HG03135 (cell line): ENCODE measurements at regions not wholly inside any gene's neighbourhood (a gene's known extent, or its start where the extent isn't known, plus 50 kb on each side); places are given as distances from the start of the nearest gene placed in this dataset.
"Not testable (repeated sequence)": the region's sequence is repeated elsewhere in the genome, so short reads cannot be mapped to it uniquely, and the experiment has no call there.

Experiments used
- ATAC-seq: cut with Tn5 transposase; IDR thresholded peaks from one replicate; pipeline ENCODE4 v1.9.1; 2021; ENCODE audit warnings: mild to moderate bottlenecking, moderate library complexity; ENCODE audit not compliant: unreplicated experiment

DNA sequence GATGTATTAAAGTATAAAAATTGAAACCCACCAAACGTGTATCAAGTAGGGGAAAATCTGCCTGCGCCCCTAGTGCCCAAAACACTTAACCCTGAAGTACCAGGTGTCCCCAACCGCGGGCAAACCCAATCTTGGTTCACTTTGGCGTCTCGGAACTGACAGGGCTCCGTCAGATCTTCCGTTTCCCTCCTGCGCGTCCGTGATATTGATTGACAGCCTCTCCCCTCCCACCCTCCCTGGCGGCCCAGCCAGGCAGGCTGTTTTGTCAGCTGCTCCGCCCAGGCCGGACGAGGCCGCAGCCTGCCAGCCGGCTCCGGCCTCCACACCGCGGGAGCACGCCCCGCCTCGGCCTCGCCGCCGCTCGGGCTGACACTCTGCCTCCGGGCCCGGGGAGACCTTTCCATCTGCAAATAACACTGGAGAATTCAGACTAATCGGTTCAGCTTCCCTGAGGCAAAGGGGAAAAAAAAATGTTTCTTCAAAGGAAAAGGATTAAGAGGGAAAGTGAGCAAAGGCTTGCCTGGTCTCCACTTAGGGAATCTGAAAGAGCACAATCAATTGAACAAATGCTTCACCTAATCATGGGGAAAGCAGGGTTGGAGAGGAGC is 234.9 kb upstream of the MCHR2 start:
- peak; percentile 100 for ATAC-seq

DNA sequence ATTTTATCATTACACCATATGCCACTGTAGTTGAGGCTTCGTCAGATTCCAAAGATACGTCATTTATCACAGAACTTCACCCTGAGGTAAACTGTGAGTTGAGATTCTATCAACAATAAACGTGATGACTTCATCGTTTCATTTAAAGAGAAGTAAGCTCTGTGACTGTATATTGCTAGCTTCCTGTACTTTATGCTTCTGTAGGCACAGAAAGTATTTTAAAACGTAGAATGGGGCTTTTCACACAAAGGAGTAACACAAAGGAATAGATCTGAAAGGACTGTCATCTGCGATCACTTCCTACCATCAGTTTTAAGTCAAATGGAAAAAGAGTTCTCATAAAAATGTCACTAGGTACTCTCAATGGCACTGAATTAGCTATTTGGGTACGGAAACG is 234.4 kb upstream of the MCHR2 start:
- peak; percentile 6 for ATAC-seq

DNA sequence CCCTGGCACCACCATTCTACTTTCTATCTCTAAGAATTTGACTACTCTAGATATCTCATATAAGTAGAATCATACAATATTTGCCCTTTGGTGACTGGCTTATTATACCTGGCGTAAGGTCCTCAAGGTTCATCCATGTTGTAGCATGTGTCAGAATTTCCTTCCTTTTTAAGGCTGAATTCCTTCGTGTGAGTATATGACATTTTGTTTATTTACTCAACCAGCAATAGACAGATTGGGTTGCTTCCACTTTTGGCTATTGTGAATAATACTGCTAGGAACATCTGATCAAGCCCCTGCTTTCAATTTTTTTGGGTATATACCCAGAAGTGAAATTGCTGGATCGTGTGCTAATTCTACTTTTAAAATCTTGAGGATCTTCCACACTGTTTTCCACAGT is 232.8 kb upstream of the MCHR2 start:
- no peak for ATAC-seq

DNA sequence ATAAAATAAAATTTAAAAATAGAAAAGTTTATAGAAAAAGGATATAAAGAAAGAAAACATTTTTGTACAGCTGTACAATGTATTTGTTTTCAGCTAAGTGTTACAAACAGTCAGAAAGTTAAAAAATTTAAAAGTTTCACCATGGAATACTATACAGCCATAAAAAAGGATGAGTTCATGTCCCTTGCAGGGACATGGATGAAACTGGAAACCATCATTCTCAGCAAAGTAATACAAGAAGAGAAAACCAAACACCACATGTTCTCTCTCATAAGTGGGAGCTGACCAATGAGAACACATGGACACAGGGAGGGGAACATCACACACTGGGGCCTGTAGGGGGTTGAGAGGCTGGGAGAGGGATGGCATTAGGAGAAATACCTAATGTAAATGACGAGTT is 229.9 kb upstream of the MCHR2 start:
- ATAC-seq = not testable (repeated sequence)

DNA sequence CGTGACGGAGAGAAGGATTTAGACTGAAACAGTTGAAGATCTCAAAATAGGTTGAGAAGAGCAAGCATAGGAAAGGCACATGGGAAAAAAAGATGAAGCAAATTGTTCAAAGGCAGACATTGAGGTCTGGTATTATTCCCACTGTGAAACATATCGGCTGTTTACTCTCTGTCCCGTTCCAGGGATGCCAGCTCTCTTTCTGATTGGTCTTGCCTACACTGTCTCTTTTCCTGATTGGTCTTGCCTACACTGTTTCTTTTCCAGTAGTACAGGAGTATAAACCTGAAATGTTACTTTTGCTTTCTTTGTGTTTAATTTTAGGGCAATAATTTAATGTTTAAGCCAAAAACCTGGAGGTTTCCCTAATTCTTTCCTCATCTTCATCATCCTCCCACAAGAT is 226.5 kb upstream of the MCHR2 start:
- ATAC-seq = no peak

DNA sequence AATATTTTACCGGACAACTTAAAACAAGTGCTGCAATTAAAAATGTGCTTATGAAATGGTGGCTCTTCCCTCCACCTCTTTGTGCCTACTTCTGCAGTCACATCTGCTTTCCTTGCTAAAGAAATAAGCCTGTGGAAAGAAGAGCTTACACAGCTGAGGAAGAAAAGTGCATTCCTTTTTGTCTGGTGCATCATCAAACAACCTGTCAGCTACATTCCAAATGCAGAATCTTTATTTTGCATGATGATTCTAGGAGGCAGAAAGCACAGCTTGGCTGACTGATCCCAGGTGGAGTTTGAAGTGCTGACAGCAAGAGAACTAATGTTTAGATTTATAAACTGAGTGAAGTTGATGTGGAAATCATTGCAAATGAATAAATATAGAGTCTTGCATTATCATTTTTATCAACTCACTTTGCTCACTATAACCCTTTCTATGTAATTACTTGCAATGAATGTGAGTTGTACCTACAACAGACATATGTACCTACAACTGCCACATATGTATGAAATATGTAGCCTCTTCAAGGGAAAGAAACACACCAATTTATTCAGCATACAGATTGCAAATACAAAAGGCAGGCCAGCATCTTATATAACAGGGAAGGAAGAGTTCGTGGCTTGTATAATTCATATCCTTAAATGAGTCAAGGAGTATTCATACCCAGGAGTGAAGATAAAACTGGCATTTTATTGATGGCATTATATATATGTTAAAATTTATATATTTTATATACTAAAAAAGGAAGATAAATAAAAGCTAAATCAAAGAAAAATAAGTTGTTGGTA is 223.4 kb upstream of the MCHR2 start:
- ATAC-seq = no peak

DNA sequence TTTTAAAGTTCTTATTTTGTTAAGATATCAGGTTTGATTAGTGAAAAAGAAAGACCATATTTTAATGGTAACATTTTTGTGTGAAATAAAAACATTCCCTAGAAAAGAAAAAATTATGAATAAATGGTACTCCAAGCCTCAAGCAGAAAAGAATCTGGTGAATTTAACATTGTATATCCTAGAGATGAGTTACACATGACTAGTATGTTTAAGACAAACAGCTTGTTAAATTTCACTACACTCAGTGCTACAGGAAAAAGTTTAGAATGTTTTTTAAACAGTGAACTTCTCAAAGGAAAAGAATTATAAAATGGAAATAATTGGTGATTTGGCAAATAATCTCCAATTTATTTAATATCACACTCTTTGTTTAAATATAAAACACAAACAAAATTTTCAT is 222.7 kb upstream of the MCHR2 start:
- ATAC-seq = no peak

DNA sequence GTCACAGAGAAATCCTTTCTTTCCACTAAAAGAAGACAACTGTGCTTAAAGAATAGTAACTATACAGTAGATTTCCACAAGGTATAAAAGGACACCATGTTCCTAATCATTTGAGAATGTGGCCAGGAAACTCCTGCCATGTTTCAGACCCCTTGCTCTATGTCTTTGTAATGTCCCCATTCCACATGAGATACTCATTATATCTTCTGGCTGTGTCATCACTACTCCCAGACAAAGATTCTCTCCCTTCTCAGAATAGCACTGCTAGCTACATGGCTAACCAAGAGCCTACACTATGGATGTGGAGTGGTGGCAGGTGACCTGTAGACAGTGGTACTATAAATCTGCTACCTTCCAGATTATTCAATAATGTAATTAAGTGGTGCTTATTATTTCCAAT is 218.1 kb upstream of the MCHR2 start:
- no peak for ATAC-seq

DNA sequence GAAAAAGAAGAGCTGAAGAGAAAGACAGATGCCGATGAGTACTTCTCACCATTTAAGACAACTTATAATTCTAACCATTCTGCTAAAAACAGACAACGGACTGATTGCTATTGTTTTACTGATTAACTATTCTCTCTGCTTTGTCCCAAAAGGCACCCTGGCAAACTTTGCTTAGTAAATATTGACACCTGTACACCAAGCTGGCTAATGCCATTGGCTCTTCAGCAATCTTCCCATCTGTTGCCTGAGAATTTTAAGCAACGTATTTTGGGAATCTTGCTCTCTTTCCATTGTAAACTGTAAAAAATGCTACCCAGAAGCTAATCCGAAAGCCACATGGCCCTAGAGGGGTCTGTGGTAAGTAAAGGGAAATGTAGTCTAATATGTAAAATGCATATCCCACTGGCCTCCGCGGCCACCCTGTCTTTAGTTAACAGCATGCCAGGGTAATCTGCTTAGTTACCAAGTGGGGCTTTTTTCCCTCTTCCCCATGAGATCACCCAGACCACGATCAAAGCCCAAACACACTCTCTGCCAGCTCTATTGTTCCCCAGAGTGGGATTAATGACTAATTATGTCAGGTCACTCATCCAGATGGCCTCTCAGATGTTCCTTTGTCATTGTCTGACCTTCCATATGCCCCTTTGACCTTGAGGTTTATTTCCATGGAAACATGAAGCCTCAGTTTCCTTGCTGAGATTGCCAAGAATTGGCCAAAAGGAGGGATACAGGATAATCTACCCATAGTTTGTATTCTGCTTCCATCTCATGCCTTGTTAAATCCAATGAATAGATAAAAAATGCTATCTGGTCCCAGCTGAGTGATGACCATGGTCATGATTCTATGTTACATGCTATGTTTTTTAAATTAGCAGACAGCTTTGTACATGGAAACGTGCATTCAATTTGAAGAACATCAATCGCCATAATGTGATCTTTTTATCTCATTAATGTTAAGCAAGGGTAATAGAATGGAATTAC is 216.4 kb upstream of the MCHR2 start:
- no peak for ATAC-seq

DNA sequence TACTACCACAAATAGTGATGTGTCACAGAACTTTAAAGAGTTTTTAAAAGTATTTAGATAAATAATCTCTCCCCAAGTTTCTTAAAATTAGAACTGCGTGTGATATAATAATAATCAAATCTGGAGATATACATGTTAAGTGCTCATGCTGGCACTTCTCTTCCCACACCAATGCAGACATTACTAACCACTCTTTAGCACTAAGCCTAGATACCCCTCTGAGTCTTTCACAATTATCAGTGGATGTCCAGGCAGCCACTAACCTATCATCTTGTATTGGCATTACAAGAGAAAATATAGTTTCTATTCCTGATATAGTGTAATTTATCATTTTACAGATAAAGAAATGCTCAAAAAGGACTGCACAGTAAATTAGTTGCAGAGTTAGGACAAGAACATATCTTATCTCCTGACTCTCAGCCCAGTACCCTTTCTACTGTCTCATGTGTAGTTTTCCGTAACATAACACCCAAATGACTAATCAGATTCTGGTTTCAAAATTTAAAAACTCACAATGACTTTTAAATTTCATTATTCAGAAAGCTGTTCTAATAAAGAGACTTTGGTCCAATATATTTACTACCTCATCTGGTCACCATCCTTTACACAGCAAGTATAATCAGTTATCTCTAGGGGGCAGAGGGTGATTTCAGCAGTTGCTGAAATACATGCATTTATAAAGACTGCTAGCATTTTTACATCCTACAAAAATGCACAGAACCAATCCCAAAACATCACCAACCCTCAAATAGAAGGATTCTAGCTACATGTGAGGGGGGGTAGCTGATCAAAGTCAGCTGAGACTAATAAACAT is 215.5 kb upstream of the MCHR2 start:
- ATAC-seq = no peak

DNA sequence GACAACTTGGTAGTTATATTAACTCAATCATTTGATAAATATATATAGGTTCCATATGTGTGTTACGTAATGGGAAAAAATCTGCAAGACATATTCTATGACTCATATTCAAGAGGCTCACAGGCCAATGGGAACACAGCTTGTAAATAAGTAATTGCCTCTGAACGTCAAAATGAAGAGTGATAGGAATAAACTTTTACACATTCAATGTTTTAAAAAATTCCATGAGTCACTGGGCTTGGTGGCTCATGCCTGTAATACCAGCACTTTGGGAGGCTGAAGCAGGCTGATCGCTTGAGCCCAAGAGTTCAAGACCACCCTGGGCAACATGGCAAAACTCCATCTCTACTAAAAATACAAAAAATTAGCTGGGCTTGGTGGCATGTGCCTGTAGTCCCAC is 209.4 kb upstream of the MCHR2 start:
- ATAC-seq = no peak

DNA sequence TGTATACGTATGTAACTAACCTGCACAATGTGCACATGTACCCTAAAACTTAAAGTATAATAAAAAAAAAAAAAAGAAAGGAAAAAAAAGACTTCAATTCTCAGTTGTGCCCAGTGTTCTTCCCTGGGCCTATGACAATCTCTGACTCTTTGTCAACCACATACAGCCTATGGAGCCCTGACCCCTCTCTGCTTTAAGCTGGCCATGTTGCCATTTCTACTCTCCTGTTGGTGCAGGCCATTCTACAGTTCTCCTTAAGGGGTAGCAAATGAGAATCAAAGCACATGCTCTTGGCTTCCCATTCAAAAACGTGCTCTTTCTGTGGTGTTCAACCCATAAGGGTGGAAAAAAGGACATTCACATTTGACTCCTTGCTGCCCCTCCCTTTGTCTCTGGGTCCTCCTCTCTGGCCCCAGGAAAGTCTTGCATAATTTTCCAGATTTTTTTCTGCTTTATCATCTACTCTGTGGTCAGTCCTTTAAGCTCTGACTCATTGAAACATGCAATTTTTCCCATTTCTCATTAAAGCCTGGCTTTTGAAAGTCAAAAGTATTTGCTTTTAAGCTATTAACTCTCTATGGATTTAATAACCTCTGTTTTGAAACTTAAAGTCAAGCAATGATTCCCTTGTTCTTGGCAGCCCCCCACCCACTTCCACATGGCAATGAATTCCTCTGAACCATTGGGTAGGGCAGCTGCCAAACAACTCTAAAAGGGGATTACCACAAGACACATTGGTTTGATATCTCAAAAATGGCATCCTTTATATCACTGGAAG is 208.6 kb upstream of the MCHR2 start:
- no peak for ATAC-seq

DNA sequence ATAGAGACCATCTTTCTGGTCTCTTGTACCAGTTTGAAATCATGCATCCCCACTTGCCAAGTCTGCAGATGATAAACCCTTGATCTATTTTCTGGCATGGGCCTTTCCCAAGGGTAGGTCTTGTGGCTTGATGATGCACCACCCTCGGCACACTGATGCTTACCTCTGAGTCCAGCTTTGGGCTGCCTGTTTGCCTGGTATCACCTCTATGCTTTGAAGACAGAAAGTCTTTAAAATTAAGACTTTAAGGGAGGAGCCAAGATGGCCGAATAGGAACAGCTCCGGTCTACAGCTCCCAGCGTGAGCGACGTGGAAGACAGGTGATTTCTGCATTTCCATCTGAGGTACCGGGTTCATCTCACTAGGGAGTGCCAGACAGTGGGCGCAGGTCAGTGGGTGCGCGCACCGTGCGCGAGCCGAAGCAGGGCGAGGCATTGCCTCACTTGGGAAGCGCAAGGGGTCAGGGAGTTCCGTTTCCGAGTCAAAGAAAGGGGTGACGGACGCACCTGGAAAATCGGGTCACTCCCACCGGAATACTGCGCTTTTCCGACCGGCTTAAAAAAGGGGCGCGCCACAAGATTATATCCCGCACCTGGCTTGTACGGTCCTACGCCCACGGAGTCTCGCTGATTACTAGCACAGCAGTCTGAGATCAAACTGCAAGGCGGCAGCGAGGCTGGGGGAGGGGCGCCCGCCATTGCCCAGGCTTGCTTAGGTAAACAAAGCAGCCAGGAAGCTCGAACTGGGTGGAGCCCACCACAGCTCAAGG is 202.4 kb upstream of the MCHR2 start:
- not testable (repeated sequence) for ATAC-seq

DNA sequence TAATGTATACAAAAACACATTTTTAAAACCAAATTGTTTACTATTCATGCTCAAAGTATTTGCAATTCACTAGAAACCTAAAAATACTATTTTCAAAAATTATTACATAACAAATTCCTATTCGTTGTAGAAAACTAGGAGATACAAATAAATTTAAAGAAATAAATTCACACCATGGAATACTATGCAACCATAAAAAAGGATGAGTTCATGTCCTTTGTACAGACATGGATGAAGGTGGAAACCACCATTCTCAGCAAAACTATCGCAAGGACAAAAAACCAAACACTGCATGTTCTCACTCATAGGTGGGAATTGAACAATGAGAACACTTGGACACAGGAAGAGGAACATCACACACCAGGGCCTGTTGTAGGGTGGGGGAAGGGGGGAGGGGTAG is 201.2 kb upstream of the MCHR2 start:
- ATAC-seq = not testable (repeated sequence)

DNA sequence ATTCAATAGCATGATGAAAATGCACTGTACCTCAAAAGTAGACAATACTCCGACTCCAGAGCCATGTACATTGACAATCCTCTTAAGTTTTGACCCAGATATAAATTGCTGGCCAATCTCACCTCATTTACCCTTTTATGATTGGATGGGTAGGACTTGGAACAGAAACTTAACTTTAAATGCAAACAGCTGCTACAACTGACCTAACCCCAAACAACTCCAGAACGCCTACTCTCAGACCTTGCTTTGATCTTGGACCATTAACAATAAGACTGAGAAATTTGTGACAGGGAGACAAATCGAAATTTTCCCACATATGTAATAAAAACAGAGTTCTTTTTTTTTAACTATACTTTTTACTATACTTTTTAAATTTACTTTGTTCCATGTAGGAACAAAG is 200.5 kb upstream of the MCHR2 start:
- ATAC-seq = no peak

DNA sequence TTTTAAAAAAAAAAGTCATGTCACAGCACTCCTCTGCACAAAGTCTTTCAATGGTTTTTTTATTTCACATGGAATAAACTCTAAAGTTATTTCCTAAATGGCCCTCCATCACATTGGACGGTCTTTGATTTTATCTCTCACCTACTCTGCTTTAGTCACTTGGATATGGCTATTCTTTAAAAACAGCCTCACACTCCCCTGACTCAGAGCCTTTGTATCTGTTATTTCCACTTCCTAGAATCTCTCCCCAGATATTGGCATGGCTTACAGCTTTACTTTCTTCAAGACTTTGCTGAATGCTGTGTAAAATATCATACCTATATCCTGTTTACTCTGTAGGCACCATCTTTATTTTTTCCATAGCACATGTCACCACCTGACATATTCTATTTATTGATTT is 194.7 kb upstream of the MCHR2 start:
- ATAC-seq = no peak

DNA sequence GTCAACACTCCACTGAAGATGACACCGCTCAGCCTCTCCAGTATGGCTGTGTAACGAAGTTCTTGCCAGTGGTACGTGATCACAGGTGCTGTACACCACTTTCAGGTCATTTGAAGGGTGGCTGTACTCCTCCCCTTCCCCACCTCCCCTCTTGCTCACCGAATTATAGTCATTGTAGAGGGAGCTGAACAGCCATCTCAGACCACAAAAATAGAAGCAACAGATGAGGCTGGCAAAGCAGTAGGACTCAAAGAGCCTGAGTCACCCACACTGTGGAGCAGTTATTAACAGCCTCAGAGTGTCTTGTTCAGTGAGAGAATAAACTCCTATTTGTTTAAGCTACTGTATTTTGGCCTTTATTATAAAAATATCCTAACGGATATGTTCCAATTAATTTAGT is 192.5 kb upstream of the MCHR2 start:
- ATAC-seq = no peak

DNA sequence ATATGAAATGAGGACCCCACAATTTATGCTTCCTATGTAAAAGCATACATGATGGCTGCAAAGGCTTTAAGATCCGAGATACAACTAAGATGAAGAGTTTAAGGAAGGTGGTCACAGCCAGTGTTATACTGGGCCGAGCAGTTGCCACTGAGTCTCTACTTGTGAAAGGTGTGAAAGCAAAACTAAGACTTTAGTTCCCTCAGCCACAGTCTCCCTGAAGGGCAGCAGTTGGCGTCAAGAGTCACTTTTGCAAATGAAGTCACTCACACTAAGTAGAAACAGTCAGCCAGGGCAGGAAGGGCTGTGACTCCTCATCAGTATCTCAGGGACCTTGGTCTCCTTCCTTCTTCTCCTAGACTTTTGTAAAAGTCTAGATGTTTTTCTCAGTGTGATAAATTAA is 191.6 kb upstream of the MCHR2 start:
- no peak for ATAC-seq

DNA sequence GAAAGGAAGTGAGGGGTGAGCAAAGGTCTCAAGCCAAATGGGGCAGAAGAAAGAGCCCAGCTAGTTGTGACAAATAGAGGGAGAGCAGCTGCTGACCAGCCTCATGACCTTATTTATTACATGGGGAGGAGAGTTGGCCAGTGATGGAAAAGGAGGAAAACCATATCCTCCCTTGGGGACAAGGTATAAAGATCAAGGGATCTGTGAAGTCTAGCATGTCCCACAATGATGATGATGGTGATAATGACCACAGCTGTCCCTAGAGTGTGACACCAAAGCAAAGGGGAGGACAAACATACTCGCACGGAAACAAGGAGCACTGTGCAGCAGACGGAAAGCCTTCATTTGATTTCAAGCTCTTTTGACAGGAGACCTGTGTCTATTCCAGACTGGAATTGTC is 190.4 kb upstream of the MCHR2 start:
- ATAC-seq = no peak
